ENCODE measurements at regions not wholly inside any gene's neighbourhood (a gene's known extent, or its start where the extent isn't known, plus 50 kb on each side); places are given as distances from the start of the nearest gene placed in this dataset.

- H3K27me3 ChIP-seq (ENCODE audit: control insufficient read depth in 1 of 2, insufficient read depth in 2 of 2, low read length in 2 of 2) = no peaks in the 10 kb centered on the region
- intact Hi-C loops (cut with micrococcal nuclease; ENCODE audit: unreplicated experiment) = no loop called here
- no peak overlapping the region for H3K4me2 ChIP-seq (ENCODE audit: low read depth, low read length)
- no peaks in the 10 kb centered on the region for H4K20me1 ChIP-seq (ENCODE audit: insufficient read depth, low read length)
- no peak overlapping the region for H2AFZ ChIP-seq (ENCODE audit: low read length)
- 21% methylated on average over 2 of the region's 2 CpGs for WGBS (ENCODE audit: low lambda C conversion rate)
- H3K4me1 ChIP-seq (ENCODE audit: insufficient read depth, low read length) = no peaks in the 10 kb centered on the region
- no peak overlapping the region for H3K9ac ChIP-seq (ENCODE audit: insufficient read depth, low read depth, low read length)
- DNase-seq (ENCODE audit: low spot score) (no peak), FAIRE-seq (no peak), ATAC-seq (no peak)
- CTCF ChIA-PET (ENCODE audit: low intra/inter-chr PET ratio, low total read pairs) = no interaction called here
- H3K36me3 ChIP-seq (replicated peaks in 1 of 2; ENCODE audit: control insufficient read depth in 1 of 2, insufficient read depth in 2 of 2, low read length in 2 of 2) = no peaks in the 10 kb centered on the region
- TF ChIP-seq ZFP36L2 (CRISPR knock-in tag; IDR thresholded peaks at IDR 0.05) (no peak), RELA (CRISPR knock-in tag; IDR thresholded peaks at IDR 0.05) (no peak), CCAR2 (optimal IDR thresholded peaks at IDR 0.05; ENCODE audit: low read depth, low read length) (no peak), JUND (CRISPR knock-in tag; IDR thresholded peaks at IDR 0.05) (no peak), SP5 (CRISPR knock-in tag; IDR thresholded peaks at IDR 0.05; ENCODE audit: borderline replicate concordance, low read depth) (no peak), HOXA3 (CRISPR knock-in tag; IDR thresholded peaks at IDR 0.05) (no peak), NR2C2 (CRISPR knock-in tag; IDR thresholded peaks at IDR 0.05; ENCODE audit: borderline replicate concordance) (no peak)
- in situ Hi-C loops (cut with HindIII; ENCODE audit: extremely low pct_ligation_motif_present, low pct_unique_long_range_greater_than_20kb) = no loop called here
- POLR2A ChIA-PET = no interaction called here
- no peaks in the 10 kb centered on the region for H3K79me2 ChIP-seq (ENCODE audit: insufficient read depth, low read length)
- no peak overlapping the region for H3K27ac ChIP-seq (ENCODE audit: extremely low read length, insufficient read depth, low read length)
- H3K9me3 ChIP-seq (ENCODE audit: low read length) = peaks cover 41% of the 10 kb centered on the region
- no TSS peak for BruUV-seq (replicated peaks)
- H3K4me3 ChIP-seq (replicated peaks in 1 of 3; ENCODE audit: insufficient read depth in 1 of 3, low read depth in 2 of 3, low read length in 3 of 3) = no peak overlapping the region
These were observed 492.4 kb downstream of the IPMK start for GRCh38 chr10:57775250-57775649.

- H3K9me3 ChIP-seq (ENCODE audit: low read length) = peaks cover 26% of the 10 kb centered on the region
- in situ Hi-C loops (cut with HindIII; ENCODE audit: extremely low pct_ligation_motif_present, low pct_unique_long_range_greater_than_20kb) (no loop called here), intact Hi-C loops (cut with micrococcal nuclease; ENCODE audit: unreplicated experiment) (no loop called here)
- ATAC-seq = no peak
- POLR2A ChIA-PET = no interaction called here
- BruUV-seq (replicated peaks) = no TSS peak
- no peak overlapping the region for H3K27ac ChIP-seq (ENCODE audit: extremely low read length, insufficient read depth, low read length)
- H3K4me1 ChIP-seq (ENCODE audit: insufficient read depth, low read length) = no peaks in the 10 kb centered on the region
- H2AFZ ChIP-seq (ENCODE audit: low read length) = no peak overlapping the region
- 6% methylated on average over 1 of the region's 1 CpG for WGBS (ENCODE audit: low lambda C conversion rate)
- no peak overlapping the region for H3K4me3 ChIP-seq (replicated peaks in 1 of 3; ENCODE audit: insufficient read depth in 1 of 3, low read depth in 2 of 3, low read length in 3 of 3)
- H3K4me2 ChIP-seq (ENCODE audit: low read depth, low read length) = no peak overlapping the region
- H3K36me3 ChIP-seq (replicated peaks in 1 of 2; ENCODE audit: control insufficient read depth in 1 of 2, insufficient read depth in 2 of 2, low read length in 2 of 2) = no peaks in the 10 kb centered on the region
- no peak overlapping the region for H3K9ac ChIP-seq (ENCODE audit: insufficient read depth, low read depth, low read length)
- no peak for FAIRE-seq
- no peaks in the 10 kb centered on the region for H4K20me1 ChIP-seq (ENCODE audit: insufficient read depth, low read length)
- DNase-seq (ENCODE audit: low spot score) = no peak
- H3K79me2 ChIP-seq (ENCODE audit: insufficient read depth, low read length) = no peaks in the 10 kb centered on the region
- H3K27me3 ChIP-seq (ENCODE audit: control insufficient read depth in 1 of 2, insufficient read depth in 2 of 2, low read length in 2 of 2) = no peaks in the 10 kb centered on the region
- CTCF ChIA-PET (ENCODE audit: low intra/inter-chr PET ratio, low total read pairs) = no interaction called here
- TF ChIP-seq RNF219 (CRISPR knock-in tag; IDR thresholded peaks at IDR 0.05) (no peak), NPAS2 (CRISPR knock-in tag; IDR thresholded peaks at IDR 0.05; ENCODE audit: borderline replicate concordance) (no peak), CREM (IDR thresholded peaks at IDR 0.05) (no peak), CREM (CRISPR knock-in tag; IDR thresholded peaks at IDR 0.05) (no peak), ATF7 (IDR thresholded peaks at IDR 0.05) (peak; percentile 25; the same call in 1 of the 2 replicates), ATF7 (CRISPR knock-in tag; IDR thresholded peaks at IDR 0.05) (no peak), NFAT5 (CRISPR knock-in tag; IDR thresholded peaks at IDR 0.05) (no peak), ZNF235 (CRISPR knock-in tag; IDR thresholded peaks at IDR 0.05; ENCODE audit: borderline replicate concordance) (no peak)
These were observed 498.4 kb downstream of the IPMK start for GRCh38 chr10:57769298-57769697.

All from HepG2 (cell line).